ENCODE measurements at regions not wholly inside any gene's neighbourhood (a gene's known extent, or its start where the extent isn't known, plus 50 kb on each side); places are given as distances from the start of the nearest gene placed in this dataset.
A peak's percentile ranks its signal among the peaks of the same experiment; 100 is the strongest.

- FAIRE-seq: no peak
Measured at GRCh38 chr15:58260725-58261267, 122.6 kb downstream of the AQP9 start.

GRCh38 chr15:58261368-58261767 lies 123.2 kb downstream of the AQP9 start:
- DNase-seq (ENCODE audit: insufficient read length, low spot score) (no peak), FAIRE-seq (no peak)
- TF ChIP-seq POLR2A (IDR thresholded peaks at IDR 0.05; ENCODE audit: low read depth, low read length): no peak

More at GRCh38 chr15:58260725-58261267, 122.6 kb downstream of the AQP9 start:
- no peak for DNase-seq (ENCODE audit: insufficient read length, low spot score)
- TF ChIP-seq POLR2A (IDR thresholded peaks at IDR 0.05; ENCODE audit: low read depth, low read length): no peak

- FAIRE-seq (no peak), DNase-seq (ENCODE audit: insufficient read length, low spot score) (no peak)
- no peak for TF ChIP-seq POLR2A (IDR thresholded peaks at IDR 0.05; ENCODE audit: low read depth, low read length)
Measured at GRCh38 chr15:58264053-58264971, 126.1 kb downstream of the AQP9 start.

GRCh38 chr15:58267051-58267450 lies 128.9 kb downstream of the AQP9 start:
- TF ChIP-seq POLR2A (IDR thresholded peaks at IDR 0.05; ENCODE audit: low read depth, low read length): no peak
- FAIRE-seq (no peak), DNase-seq (ENCODE audit: insufficient read length, low spot score) (no peak)

GRCh38 chr15:58268746-58269267 lies 130.6 kb downstream of the AQP9 start:
- DNase-seq (ENCODE audit: insufficient read length, low spot score): no peak
- FAIRE-seq: no peak
- no peak for TF ChIP-seq POLR2A (IDR thresholded peaks at IDR 0.05; ENCODE audit: low read depth, low read length)

GRCh38 chr15:58269455-58270414 lies 131.6 kb downstream of the AQP9 start:
- FAIRE-seq (no peak), DNase-seq (ENCODE audit: insufficient read length, low spot score) (peak; percentile 13)
- no peak for TF ChIP-seq POLR2A (IDR thresholded peaks at IDR 0.05; ENCODE audit: low read depth, low read length)

GRCh38 chr15:58271410-58271809 lies 133.2 kb downstream of the AQP9 start:
- DNase-seq (ENCODE audit: insufficient read length, low spot score): no peak
- FAIRE-seq: no peak
- no peak for TF ChIP-seq POLR2A (IDR thresholded peaks at IDR 0.05; ENCODE audit: low read depth, low read length)

GRCh38 chr15:58273104-58273503 lies 134.9 kb downstream of the AQP9 start:
- no peak for TF ChIP-seq POLR2A (IDR thresholded peaks at IDR 0.05; ENCODE audit: low read depth, low read length)
- FAIRE-seq (no peak), DNase-seq (ENCODE audit: insufficient read length, low spot score) (no peak)

- DNase-seq (ENCODE audit: insufficient read length, low spot score): no peak
- no peak for FAIRE-seq
- TF ChIP-seq POLR2A (IDR thresholded peaks at IDR 0.05; ENCODE audit: low read depth, low read length): no peak
Measured at GRCh38 chr15:58274885-58275284, 136.7 kb downstream of the AQP9 start.

- FAIRE-seq (no peak), DNase-seq (ENCODE audit: insufficient read length, low spot score) (no peak)
- TF ChIP-seq POLR2A (IDR thresholded peaks at IDR 0.05; ENCODE audit: low read depth, low read length): no peak
Measured at GRCh38 chr15:58275785-58276184, 137.6 kb downstream of the AQP9 start.

- FAIRE-seq: no peak
- DNase-seq (ENCODE audit: insufficient read length, low spot score): no peak
- no peak for TF ChIP-seq POLR2A (IDR thresholded peaks at IDR 0.05; ENCODE audit: low read depth, low read length)
Measured at GRCh38 chr15:58276924-58277323, 138.7 kb downstream of the AQP9 start.

- TF ChIP-seq POLR2A (IDR thresholded peaks at IDR 0.05; ENCODE audit: low read depth, low read length): no peak
- FAIRE-seq: no peak
Measured at GRCh38 chr15:58277333-58277732, 139.2 kb downstream of the AQP9 start.

GRCh38 chr15:58279106-58279505 lies 140.9 kb downstream of the AQP9 start:
- DNase-seq (ENCODE audit: insufficient read length, low spot score) (no peak), FAIRE-seq (no peak)
- no peak for TF ChIP-seq POLR2A (IDR thresholded peaks at IDR 0.05; ENCODE audit: low read depth, low read length)

More at GRCh38 chr15:58277333-58277732, 139.2 kb downstream of the AQP9 start:
- no peak for DNase-seq (ENCODE audit: insufficient read length, low spot score)

GRCh38 chr15:58279654-58280053 lies 141.5 kb downstream of the AQP9 start:
- no peak for TF ChIP-seq POLR2A (IDR thresholded peaks at IDR 0.05; ENCODE audit: low read depth, low read length)
- DNase-seq (ENCODE audit: insufficient read length, low spot score) (no peak), FAIRE-seq (no peak)
